HepG2 (cell line): ENCODE measurements at regions not wholly inside any gene's neighbourhood (a gene's known extent, or its start where the extent isn't known, plus 50 kb on each side); places are given as distances from the start of the nearest gene placed in this dataset.

Experiments
- NFRKB ChIP-seq: fragments of 450-650 bp; IDR thresholded peaks from 2 replicates; pipeline ENCODE4 v1.6.1; 2017
- THRA ChIP-seq: sonication (generic); formaldehyde crosslinking; IDR thresholded peaks from 2 replicates; pipeline ENCODE4 v1.4.0; 2020; ENCODE audit warnings: missing genetic modification reagents, borderline replicate concordance
- ZFP1 ChIP-seq: IDR thresholded peaks from 2 replicates; pipeline ENCODE4 v1.6.1; 2016
- ZFYVE20 ChIP-seq: sonication (generic); formaldehyde crosslinking; IDR thresholded peaks from 2 replicates; pipeline ENCODE4 v1.8.0; 2023; ENCODE audit warnings: low read depth, mild to moderate bottlenecking, moderate library complexity, missing genetic modification reagents, borderline replicate concordance

- TF ChIP-seq ZFYVE20 (CRISPR knock-in tag) = no peak
- no peak for TF ChIP-seq NFRKB
- no peak for TF ChIP-seq THRA
- no peak for TF ChIP-seq ZFP1 (CRISPR knock-in tag)
These were observed 75.4 kb upstream of the ITGA1 start for GRCh38 chr5:52712354-52712753.
